ENCODE measurements at regions not wholly inside any gene's neighbourhood (a gene's known extent, or its start where the extent isn't known, plus 50 kb on each side); places are given as distances from the start of the nearest gene placed in this dataset.

DNA sequence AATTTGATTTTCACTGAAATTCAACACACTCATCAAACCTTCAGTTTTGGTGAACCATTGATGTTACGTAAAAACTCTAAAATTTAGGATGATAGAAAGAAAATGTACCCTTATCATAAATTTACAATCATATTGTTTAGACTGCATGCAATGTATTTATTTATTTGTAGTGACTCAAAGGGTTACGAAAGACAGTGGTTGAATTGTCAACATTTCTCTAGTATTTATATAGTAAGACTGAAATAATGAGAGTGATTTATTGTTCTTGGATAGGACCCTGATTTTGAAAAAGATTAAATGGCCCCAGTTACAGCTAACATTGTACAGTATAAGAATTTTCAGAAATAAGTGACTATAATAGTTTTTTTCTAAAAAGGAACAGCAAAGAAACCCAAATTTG, 591.5 kb downstream of the RFPL4B start (continued):
- TF ChIP-seq, protein P1, sequence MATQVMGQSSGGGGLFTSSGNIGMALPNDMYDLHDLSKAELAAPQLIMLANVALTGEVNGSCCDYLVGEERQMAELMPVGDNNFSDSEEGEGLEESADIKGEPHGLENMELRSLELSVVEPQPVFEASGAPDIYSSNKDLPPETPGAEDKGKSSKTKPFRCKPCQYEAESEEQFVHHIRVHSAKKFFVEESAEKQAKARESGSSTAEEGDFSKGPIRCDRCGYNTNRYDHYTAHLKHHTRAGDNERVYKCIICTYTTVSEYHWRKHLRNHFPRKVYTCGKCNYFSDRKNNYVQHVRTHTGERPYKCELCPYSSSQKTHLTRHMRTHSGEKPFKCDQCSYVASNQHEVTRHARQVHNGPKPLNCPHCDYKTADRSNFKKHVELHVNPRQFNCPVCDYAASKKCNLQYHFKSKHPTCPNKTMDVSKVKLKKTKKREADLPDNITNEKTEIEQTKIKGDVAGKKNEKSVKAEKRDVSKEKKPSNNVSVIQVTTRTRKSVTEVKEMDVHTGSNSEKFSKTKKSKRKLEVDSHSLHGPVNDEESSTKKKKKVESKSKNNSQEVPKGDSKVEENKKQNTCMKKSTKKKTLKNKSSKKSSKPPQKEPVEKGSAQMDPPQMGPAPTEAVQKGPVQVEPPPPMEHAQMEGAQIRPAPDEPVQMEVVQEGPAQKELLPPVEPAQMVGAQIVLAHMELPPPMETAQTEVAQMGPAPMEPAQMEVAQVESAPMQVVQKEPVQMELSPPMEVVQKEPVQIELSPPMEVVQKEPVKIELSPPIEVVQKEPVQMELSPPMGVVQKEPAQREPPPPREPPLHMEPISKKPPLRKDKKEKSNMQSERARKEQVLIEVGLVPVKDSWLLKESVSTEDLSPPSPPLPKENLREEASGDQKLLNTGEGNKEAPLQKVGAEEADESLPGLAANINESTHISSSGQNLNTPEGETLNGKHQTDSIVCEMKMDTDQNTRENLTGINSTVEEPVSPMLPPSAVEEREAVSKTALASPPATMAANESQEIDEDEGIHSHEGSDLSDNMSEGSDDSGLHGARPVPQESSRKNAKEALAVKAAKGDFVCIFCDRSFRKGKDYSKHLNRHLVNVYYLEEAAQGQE (IDR thresholded peaks at IDR 0.05; ENCODE audit: low read depth), result no peak

- no TSS peak for BruUV-seq (replicated peaks)
- H3K9me2 ChIP-seq (ENCODE audit: insufficient read depth), result no peaks in the 10 kb centered on the region
- POLR2A ChIA-PET, result no interaction called here
- no peak overlapping the region for H3K4me3 ChIP-seq (replicated peaks in 1 of 2; ENCODE audit: low read depth in 1 of 2, low read length in 2 of 2)
- H3K9me3 ChIP-seq (ENCODE audit: control insufficient read depth in 1 of 2, insufficient read depth in 1 of 2, low read depth in 1 of 2, low read length in 2 of 2), result no peaks in the 10 kb centered on the region
- DNase-seq (ENCODE audit: low read depth, low spot score) (no peak), ATAC-seq (no peak)
- no peaks in the 10 kb centered on the region for H4K20me1 ChIP-seq (ENCODE audit: insufficient read depth)
- H3K4me1 ChIP-seq (ENCODE audit: control insufficient read depth in 1 of 2, insufficient read depth in 2 of 2, low read length in 2 of 2), result no peaks in the 10 kb centered on the region
- TF ChIP-seq ATF3 (IDR thresholded peaks at IDR 0.05) (no peak), YY1 (IDR thresholded peaks at IDR 0.05; ENCODE audit: extremely low read depth, insufficient replicate concordance, low read depth, low read length) (no peak), CBX3 (IDR thresholded peaks at IDR 0.05; ENCODE audit: low read depth) (no peak), EZH2phosphoT487 (IDR thresholded peaks at IDR 0.05; ENCODE audit: borderline replicate concordance) (no peak), SP1 (IDR thresholded peaks at IDR 0.05; ENCODE audit: low read depth) (no peak), SIN3A (IDR thresholded peaks at IDR 0.05; ENCODE audit: low read depth) (no peak), POLR2AphosphoS5 (IDR thresholded peaks at IDR 0.05; ENCODE audit: low read depth, low read length) (no peak), ELF1 (IDR thresholded peaks at IDR 0.05; ENCODE audit: borderline replicate concordance, low read depth) (no peak)
- H3K27ac ChIP-seq (ENCODE audit: low read depth, low read length), result no peak overlapping the region
- no peaks in the 10 kb centered on the region for H3K36me3 ChIP-seq (ENCODE audit: control insufficient read depth in 1 of 2, insufficient read depth in 2 of 2, low read length in 2 of 2)
- no peak overlapping the region for H3K4me2 ChIP-seq (ENCODE audit: low read length)
- no peaks in the 10 kb centered on the region for H3K79me2 ChIP-seq (ENCODE audit: insufficient read depth, low read length)
- H3K27me3 ChIP-seq (ENCODE audit: insufficient read depth, low read length), result no peaks in the 10 kb centered on the region
- CTCF ChIA-PET, result no interaction called here
- no peak overlapping the region for H2AFZ ChIP-seq (ENCODE audit: low read depth, low read length, poor library complexity, severe bottlenecking)
- intact Hi-C loops (cut with micrococcal nuclease), result no loop called here
- RAD21 ChIA-PET (ENCODE audit: low non-redundant PET in 1 of 2, low total read pairs in 2 of 2, uncharacterized antibody in 2 of 2, unreplicated experiment in 2 of 2), result no interaction called here
- H3K9ac ChIP-seq (ENCODE audit: low read length), result no peak overlapping the region
These were observed 592.4 kb downstream of the RFPL4B start for GRCh38 chr6:112939563-112939962.
